WTC11 (cell line): ENCODE measurements at regions not wholly inside any gene's neighbourhood (a gene's known extent, or its start where the extent isn't known, plus 50 kb on each side); places are given as distances from the start of the nearest gene placed in this dataset.

Source experiments
- ATAC-seq: fragments of 200-7000 bp; cut with Tn5 transposase; 2 replicates; pipeline ENCODE4 v1.10.0; 2021; ENCODE audit warnings: mild to moderate bottlenecking, moderate library complexity
- CTCF ChIA-PET: fragments of 300-600 bp; sonication (Branson Sonifier 250); formaldehyde crosslinking; loops from one replicate; lab custom pipeline; 2021; ENCODE audit warnings: antibody characterized with exemption; lab: Charles Lee
- POLR2A ChIA-PET: fragments of 350-600 bp; sonication (Branson Sonifier 250); formaldehyde crosslinking; loops from one replicate; lab custom pipeline; 2021; ENCODE audit warnings: antibody characterized with exemption; lab: Charles Lee
- DNase-seq: peaks from one replicate; pipeline ENCODE4 v3.0.0; 2021; ENCODE audit warnings: low spot score
- H3K27ac Mint-ChIP-seq: 2 replicates; pipeline ENCODE4 v1.8.0; 2021; ENCODE audit warnings: mixed read lengths
- H3K27me3 Mint-ChIP-seq: 2 replicates; pipeline ENCODE4 v1.8.0; 2021; ENCODE audit warnings: low read depth, mild to moderate bottlenecking, moderate library complexity, mixed read lengths
- H3K36me3 Mint-ChIP-seq: 2 replicates; pipeline ENCODE4 v1.8.0; 2021; ENCODE audit warnings: mixed read lengths
- H3K4me1 Mint-ChIP-seq: 2 replicates; pipeline ENCODE4 v1.8.0; 2022; ENCODE audit warnings: mixed read lengths
- H3K4me3 Mint-ChIP-seq: 2 replicates; pipeline ENCODE4 v1.8.0; 2021; ENCODE audit warnings: mild to moderate bottlenecking, moderate library complexity, mixed read lengths
- H3K9me3 Mint-ChIP-seq: 2 replicates; pipeline ENCODE4 v1.8.0; 2021; ENCODE audit warnings: mixed read lengths
- FOXK1 ChIP-seq: sonication (generic); formaldehyde crosslinking; IDR thresholded peaks from 2 replicates; pipeline ENCODE4 v1.8.0; 2022; ENCODE audit warnings: mild to moderate bottlenecking, moderate library complexity, missing genetic modification reagents
- FOXP1 ChIP-seq: sonication (generic); formaldehyde crosslinking; IDR thresholded peaks from 2 replicates; pipeline ENCODE4 v1.8.0; 2022; ENCODE audit warnings: missing genetic modification reagents, mild to moderate bottlenecking, moderate library complexity, borderline replicate concordance
- KAT7 ChIP-seq: sonication (generic); formaldehyde crosslinking; IDR thresholded peaks from 2 replicates; pipeline ENCODE4 v1.8.1; 2023; ENCODE audit warnings: missing genetic modification reagents, mild to moderate bottlenecking, borderline replicate concordance
- MYBL2 ChIP-seq: sonication (generic); formaldehyde crosslinking; IDR thresholded peaks from 2 replicates; pipeline ENCODE4 v1.8.1; 2023; ENCODE audit warnings: mild to moderate bottlenecking, moderate library complexity, missing genetic modification reagents
- NFATC4 ChIP-seq: fragments of 250-450 bp; sonication (Bioruptor Pico); IDR thresholded peaks from 2 replicates; pipeline ENCODE4 v1.9.0; 2021; ENCODE audit warnings: mild to moderate bottlenecking
- NR1H2 ChIP-seq: sonication (generic); formaldehyde crosslinking; IDR thresholded peaks from 2 replicates; pipeline ENCODE4 v1.9.0; 2021; ENCODE audit warnings: mild to moderate bottlenecking, moderate library complexity, missing genetic modification reagents
- NR3C1 ChIP-seq: sonication (generic); formaldehyde crosslinking; conservative IDR thresholded peaks from 2 replicates; pipeline ENCODE4 v1.8.1; 2023; ENCODE audit warnings: low read depth, mild to moderate bottlenecking, missing genetic modification reagents
- RELA ChIP-seq: sonication (generic); formaldehyde crosslinking; IDR thresholded peaks from 2 replicates; pipeline ENCODE4 v1.8.1; 2022; ENCODE audit warnings: missing genetic modification reagents, mild to moderate bottlenecking, borderline replicate concordance
- SMAD3 ChIP-seq: sonication (generic); formaldehyde crosslinking; IDR thresholded peaks from 2 replicates; pipeline ENCODE4 v1.8.0; 2022; ENCODE audit warnings: missing genetic modification reagents, mild to moderate bottlenecking, borderline replicate concordance
- TEAD4 ChIP-seq: sonication (generic); formaldehyde crosslinking; IDR thresholded peaks from 2 replicates; pipeline ENCODE4 v1.8.0; 2022; ENCODE audit warnings: mild to moderate bottlenecking, missing genetic modification reagents
- ZNF121 ChIP-seq: sonication (generic); formaldehyde crosslinking; IDR thresholded peaks from 2 replicates; pipeline ENCODE4 v1.8.0; 2023; ENCODE audit warnings: missing genetic modification reagents
- ZNF219 ChIP-seq: sonication (generic); formaldehyde crosslinking; IDR thresholded peaks from 2 replicates; pipeline ENCODE4 v1.8.0; 2023; ENCODE audit warnings: missing genetic modification reagents, mild to moderate bottlenecking, borderline replicate concordance
- ZNF232 ChIP-seq: sonication (generic); formaldehyde crosslinking; IDR thresholded peaks from 2 replicates; pipeline ENCODE4 v1.8.0; 2022; ENCODE audit warnings: mild to moderate bottlenecking, missing genetic modification reagents
- ZNF396 ChIP-seq: fragments of 250-450 bp; sonication (Bioruptor Pico); IDR thresholded peaks from 2 replicates; pipeline ENCODE4 v1.8.0; 2021; ENCODE audit warnings: mild to moderate bottlenecking, moderate library complexity, borderline replicate concordance
- ZNF416 ChIP-seq: fragments of 250-450 bp; sonication (Bioruptor Pico); IDR thresholded peaks from 2 replicates; pipeline ENCODE4 v1.9.0; 2021; ENCODE audit warnings: mild to moderate bottlenecking, inconsistent platforms
- TF ChIP-seq, protein P1 (sequence below): sonication (generic); formaldehyde crosslinking; IDR thresholded peaks from 2 replicates; pipeline ENCODE4 v1.8.1; 2023; ENCODE audit warnings: mild to moderate bottlenecking, missing genetic modification reagents
- TF ChIP-seq, protein P2 (sequence below): sonication (generic); formaldehyde crosslinking; IDR thresholded peaks from 2 replicates; pipeline ENCODE4 v1.8.1; 2023; ENCODE audit warnings: mild to moderate bottlenecking, missing genetic modification reagents, moderate library complexity
- TF ChIP-seq, protein P3 (sequence below): fragments of 200-600 bp; IDR thresholded peaks from 2 replicates; pipeline ENCODE4 v1.8.0; 2022; ENCODE audit warnings: antibody characterized with exemption
- TF ChIP-seq, protein P4 (sequence below): sonication (generic); formaldehyde crosslinking; IDR thresholded peaks from 2 replicates; pipeline ENCODE4 v1.8.1; 2022; ENCODE audit warnings: low read depth, mild to moderate bottlenecking, moderate library complexity, missing genetic modification reagents, borderline replicate concordance
- TF ChIP-seq, protein P5 (sequence below): sonication (generic); formaldehyde crosslinking; IDR thresholded peaks from 2 replicates; pipeline ENCODE4 v1.8.0; 2022; ENCODE audit warnings: mild to moderate bottlenecking, missing genetic modification reagents
- TF ChIP-seq, protein P6 (sequence below): fragments of 250-450 bp; sonication (Bioruptor Pico); IDR thresholded peaks from 2 replicates; pipeline ENCODE4 v1.8.0; 2021; ENCODE audit warnings: mild to moderate bottlenecking
- TF ChIP-seq, protein P7 (sequence below): fragments of 250-450 bp; sonication (Bioruptor Pico); IDR thresholded peaks from 2 replicates; pipeline ENCODE4 v1.9.0; 2021; ENCODE audit warnings: mild to moderate bottlenecking, borderline replicate concordance

DNA sequence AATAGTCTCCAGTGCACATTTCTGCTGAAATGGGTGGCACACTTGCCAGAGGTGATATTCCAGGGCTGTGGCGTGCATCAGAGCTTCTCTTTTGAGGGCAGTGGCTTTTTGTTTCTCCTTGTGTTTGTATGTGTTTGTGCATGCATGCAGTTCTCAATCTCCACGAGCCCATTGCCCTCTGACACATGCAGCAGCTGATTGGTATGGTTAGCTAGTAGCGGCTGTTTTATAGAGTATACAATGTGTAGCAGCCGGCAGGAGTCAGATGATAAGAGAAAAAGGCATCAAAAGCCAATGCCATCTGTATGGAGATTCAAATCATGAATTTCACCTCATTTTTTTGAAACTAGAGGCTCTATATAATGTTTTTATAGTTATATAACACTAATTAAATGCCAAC, 616.9 kb upstream of the STXBP6 start (continued):
- TF ChIP-seq, protein P1, sequence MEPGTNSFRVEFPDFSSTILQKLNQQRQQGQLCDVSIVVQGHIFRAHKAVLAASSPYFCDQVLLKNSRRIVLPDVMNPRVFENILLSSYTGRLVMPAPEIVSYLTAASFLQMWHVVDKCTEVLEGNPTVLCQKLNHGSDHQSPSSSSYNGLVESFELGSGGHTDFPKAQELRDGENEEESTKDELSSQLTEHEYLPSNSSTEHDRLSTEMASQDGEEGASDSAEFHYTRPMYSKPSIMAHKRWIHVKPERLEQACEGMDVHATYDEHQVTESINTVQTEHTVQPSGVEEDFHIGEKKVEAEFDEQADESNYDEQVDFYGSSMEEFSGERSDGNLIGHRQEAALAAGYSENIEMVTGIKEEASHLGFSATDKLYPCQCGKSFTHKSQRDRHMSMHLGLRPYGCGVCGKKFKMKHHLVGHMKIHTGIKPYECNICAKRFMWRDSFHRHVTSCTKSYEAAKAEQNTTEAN (CRISPR knock-in tag) = no peak
- TF ChIP-seq FOXK1 (CRISPR knock-in tag) = no peak
- TF ChIP-seq, protein P2, sequence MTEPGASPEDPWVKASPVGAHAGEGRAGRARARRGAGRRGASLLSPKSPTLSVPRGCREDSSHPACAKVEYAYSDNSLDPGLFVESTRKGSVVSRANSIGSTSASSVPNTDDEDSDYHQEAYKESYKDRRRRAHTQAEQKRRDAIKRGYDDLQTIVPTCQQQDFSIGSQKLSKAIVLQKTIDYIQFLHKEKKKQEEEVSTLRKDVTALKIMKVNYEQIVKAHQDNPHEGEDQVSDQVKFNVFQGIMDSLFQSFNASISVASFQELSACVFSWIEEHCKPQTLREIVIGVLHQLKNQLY (CRISPR knock-in tag) = no peak
- no peak for TF ChIP-seq NFATC4
- no peak for TF ChIP-seq NR3C1 (CRISPR knock-in tag)
- TF ChIP-seq, protein P3, sequence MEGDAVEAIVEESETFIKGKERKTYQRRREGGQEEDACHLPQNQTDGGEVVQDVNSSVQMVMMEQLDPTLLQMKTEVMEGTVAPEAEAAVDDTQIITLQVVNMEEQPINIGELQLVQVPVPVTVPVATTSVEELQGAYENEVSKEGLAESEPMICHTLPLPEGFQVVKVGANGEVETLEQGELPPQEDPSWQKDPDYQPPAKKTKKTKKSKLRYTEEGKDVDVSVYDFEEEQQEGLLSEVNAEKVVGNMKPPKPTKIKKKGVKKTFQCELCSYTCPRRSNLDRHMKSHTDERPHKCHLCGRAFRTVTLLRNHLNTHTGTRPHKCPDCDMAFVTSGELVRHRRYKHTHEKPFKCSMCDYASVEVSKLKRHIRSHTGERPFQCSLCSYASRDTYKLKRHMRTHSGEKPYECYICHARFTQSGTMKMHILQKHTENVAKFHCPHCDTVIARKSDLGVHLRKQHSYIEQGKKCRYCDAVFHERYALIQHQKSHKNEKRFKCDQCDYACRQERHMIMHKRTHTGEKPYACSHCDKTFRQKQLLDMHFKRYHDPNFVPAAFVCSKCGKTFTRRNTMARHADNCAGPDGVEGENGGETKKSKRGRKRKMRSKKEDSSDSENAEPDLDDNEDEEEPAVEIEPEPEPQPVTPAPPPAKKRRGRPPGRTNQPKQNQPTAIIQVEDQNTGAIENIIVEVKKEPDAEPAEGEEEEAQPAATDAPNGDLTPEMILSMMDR = no peak
- TF ChIP-seq NR1H2 (CRISPR knock-in tag) = no peak
- TF ChIP-seq RELA (CRISPR knock-in tag) = no peak
- TF ChIP-seq, protein P4, sequence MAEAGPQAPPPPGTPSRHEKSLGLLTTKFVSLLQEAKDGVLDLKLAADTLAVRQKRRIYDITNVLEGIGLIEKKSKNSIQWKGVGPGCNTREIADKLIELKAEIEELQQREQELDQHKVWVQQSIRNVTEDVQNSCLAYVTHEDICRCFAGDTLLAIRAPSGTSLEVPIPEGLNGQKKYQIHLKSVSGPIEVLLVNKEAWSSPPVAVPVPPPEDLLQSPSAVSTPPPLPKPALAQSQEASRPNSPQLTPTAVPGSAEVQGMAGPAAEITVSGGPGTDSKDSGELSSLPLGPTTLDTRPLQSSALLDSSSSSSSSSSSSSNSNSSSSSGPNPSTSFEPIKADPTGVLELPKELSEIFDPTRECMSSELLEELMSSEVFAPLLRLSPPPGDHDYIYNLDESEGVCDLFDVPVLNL = no peak
- TF ChIP-seq FOXP1 (CRISPR knock-in tag) = no peak
- TF ChIP-seq, protein P5, sequence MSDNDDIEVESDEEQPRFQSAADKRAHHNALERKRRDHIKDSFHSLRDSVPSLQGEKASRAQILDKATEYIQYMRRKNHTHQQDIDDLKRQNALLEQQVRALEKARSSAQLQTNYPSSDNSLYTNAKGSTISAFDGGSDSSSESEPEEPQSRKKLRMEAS = no peak
- TF ChIP-seq ZNF396 = no peak
- TF ChIP-seq SMAD3 (CRISPR knock-in tag) = no peak
- TF ChIP-seq, protein P6, sequence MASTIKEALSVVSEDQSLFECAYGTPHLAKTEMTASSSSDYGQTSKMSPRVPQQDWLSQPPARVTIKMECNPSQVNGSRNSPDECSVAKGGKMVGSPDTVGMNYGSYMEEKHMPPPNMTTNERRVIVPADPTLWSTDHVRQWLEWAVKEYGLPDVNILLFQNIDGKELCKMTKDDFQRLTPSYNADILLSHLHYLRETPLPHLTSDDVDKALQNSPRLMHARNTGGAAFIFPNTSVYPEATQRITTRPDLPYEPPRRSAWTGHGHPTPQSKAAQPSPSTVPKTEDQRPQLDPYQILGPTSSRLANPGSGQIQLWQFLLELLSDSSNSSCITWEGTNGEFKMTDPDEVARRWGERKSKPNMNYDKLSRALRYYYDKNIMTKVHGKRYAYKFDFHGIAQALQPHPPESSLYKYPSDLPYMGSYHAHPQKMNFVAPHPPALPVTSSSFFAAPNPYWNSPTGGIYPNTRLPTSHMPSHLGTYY (CRISPR knock-in tag) = no peak

DNA sequence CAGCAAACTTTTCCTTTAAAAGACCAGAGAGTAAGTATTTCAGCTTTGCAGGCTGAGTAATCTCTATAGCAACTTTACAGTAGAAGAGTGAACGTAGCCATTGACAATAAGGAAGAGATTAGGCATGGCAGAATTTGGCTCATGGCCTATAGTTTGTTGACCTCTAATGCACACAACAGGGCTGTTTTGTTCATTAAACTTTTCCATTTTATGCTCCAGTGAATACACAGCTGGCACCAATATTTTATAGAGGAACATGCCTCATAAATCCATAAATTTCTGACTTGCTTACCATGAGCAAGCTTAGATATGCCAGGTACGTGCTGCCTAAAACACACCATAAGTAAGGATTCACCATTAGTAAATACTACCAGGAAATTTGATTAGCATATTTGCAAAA, 609.0 kb upstream of the STXBP6 start:
- DNase-seq (no peak), ATAC-seq (no peak)
- Mint-ChIP-seq H3K9me3 (peaks cover 11% of the 10 kb centered on the region), H3K4me3 (no peak overlapping the region), H3K36me3 (no peaks in the 10 kb centered on the region; the same call in 1 of the 2 replicates), H3K27me3 (peaks cover 11% of the 10 kb centered on the region), H3K27ac (no peak overlapping the region), H3K4me1 (peaks cover 4% of the 10 kb centered on the region; the same call in 1 of the 2 replicates)
- POLR2A ChIA-PET = no interaction called here
- no peak for TF ChIP-seq ZNF219 (CRISPR knock-in tag)
- no peak for TF ChIP-seq TEAD4 (CRISPR knock-in tag)
- TF ChIP-seq ZNF396 = no peak
- TF ChIP-seq ZNF121 (CRISPR knock-in tag) = no peak
- no peak for TF ChIP-seq ZNF416 (CRISPR knock-in tag)
- TF ChIP-seq, protein P7, sequence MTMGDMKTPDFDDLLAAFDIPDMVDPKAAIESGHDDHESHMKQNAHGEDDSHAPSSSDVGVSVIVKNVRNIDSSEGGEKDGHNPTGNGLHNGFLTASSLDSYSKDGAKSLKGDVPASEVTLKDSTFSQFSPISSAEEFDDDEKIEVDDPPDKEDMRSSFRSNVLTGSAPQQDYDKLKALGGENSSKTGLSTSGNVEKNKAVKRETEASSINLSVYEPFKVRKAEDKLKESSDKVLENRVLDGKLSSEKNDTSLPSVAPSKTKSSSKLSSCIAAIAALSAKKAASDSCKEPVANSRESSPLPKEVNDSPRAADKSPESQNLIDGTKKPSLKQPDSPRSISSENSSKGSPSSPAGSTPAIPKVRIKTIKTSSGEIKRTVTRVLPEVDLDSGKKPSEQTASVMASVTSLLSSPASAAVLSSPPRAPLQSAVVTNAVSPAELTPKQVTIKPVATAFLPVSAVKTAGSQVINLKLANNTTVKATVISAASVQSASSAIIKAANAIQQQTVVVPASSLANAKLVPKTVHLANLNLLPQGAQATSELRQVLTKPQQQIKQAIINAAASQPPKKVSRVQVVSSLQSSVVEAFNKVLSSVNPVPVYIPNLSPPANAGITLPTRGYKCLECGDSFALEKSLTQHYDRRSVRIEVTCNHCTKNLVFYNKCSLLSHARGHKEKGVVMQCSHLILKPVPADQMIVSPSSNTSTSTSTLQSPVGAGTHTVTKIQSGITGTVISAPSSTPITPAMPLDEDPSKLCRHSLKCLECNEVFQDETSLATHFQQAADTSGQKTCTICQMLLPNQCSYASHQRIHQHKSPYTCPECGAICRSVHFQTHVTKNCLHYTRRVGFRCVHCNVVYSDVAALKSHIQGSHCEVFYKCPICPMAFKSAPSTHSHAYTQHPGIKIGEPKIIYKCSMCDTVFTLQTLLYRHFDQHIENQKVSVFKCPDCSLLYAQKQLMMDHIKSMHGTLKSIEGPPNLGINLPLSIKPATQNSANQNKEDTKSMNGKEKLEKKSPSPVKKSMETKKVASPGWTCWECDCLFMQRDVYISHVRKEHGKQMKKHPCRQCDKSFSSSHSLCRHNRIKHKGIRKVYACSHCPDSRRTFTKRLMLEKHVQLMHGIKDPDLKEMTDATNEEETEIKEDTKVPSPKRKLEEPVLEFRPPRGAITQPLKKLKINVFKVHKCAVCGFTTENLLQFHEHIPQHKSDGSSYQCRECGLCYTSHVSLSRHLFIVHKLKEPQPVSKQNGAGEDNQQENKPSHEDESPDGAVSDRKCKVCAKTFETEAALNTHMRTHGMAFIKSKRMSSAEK (CRISPR knock-in tag) = no peak
- no peak for TF ChIP-seq ZNF232 (CRISPR knock-in tag)
- TF ChIP-seq KAT7 (CRISPR knock-in tag) = no peak
- TF ChIP-seq MYBL2 (CRISPR knock-in tag) = no peak
- CTCF ChIA-PET = no interaction called here
